Erythroblast (primary cell): ENCODE measurements at regions not wholly inside any gene's neighbourhood (a gene's known extent, or its start where the extent isn't known, plus 50 kb on each side); places are given as distances from the start of the nearest gene placed in this dataset.

ENCODE experiments used
- GATA1 ChIP-seq: IDR thresholded peaks from 2 replicates; pipeline ENCODE4 v1.6.1; 2011; ENCODE audit warnings: low read depth, mild to moderate bottlenecking, control low read depth, low read length, moderate library complexity
- POLR2A ChIP-seq: IDR thresholded peaks from 2 replicates; pipeline ENCODE4 v1.6.1; 2011; ENCODE audit warnings: mild to moderate bottlenecking, low read length

- no peak for TF ChIP-seq POLR2A
- TF ChIP-seq GATA1, result no peak
Measured at GRCh38 chr4:148812101-148812500, 369.9 kb upstream of the NR3C2 start.
